GM23338 (cell line): ENCODE measurements at regions not wholly inside any gene's neighbourhood (a gene's known extent, or its start where the extent isn't known, plus 50 kb on each side); places are given as distances from the start of the nearest gene placed in this dataset.

Source experiments
- ATAC-seq: fragments of 200-7000 bp; cut with Tn5 transposase; 3 replicates; pipeline ENCODE4 v1.9.1; 2020
- DNase-seq: peaks from one replicate; pipeline ENCODE4 v3.0.0-alpha.2; 2015; ENCODE audit warnings: low spot score
- H2AFZ ChIP-seq: fragments of 200-600 bp; sonication (generic); 2 replicates; pipeline ENCODE4 v1.8.0; 2016; ENCODE audit warnings: antibody characterized with exemption, mild to moderate bottlenecking, moderate library complexity
- H3F3A ChIP-seq: fragments of 200-600 bp; sonication (generic); replicated peaks from 2 replicates; pipeline ENCODE4 v1.8.0; 2017; ENCODE audit warnings: antibody characterized with exemption, mixed run types, low read depth
- H3K27ac ChIP-seq: fragments of 200-600 bp; sonication (generic); 2 replicates; pipeline ENCODE4 v1.6.1; 2016; ENCODE audit warnings: low read depth
- H3K27me3 ChIP-seq: fragments of 200-600 bp; sonication (generic); 2 replicates; pipeline ENCODE4 v1.8.0; 2016; ENCODE audit warnings: mild to moderate bottlenecking, mixed run types, moderate library complexity; ENCODE audit not compliant: insufficient read depth
- H3K36me3 ChIP-seq: fragments of 200-600 bp; sonication (generic); 2 replicates; pipeline ENCODE4 v1.8.0; 2016; ENCODE audit warnings: mild to moderate bottlenecking; ENCODE audit not compliant: insufficient read depth
- H3K4me1 ChIP-seq: fragments of 200-600 bp; sonication (generic); 2 replicates; pipeline ENCODE4 v1.8.0; 2016; ENCODE audit warnings: mild to moderate bottlenecking, moderate library complexity; ENCODE audit not compliant: insufficient read depth
- H3K4me2 ChIP-seq: fragments of 200-600 bp; sonication (generic); 2 replicates; pipeline ENCODE4 v1.7.1; 2017; ENCODE audit warnings: mixed run types
- H3K4me3 ChIP-seq: fragments of 200-600 bp; sonication (generic); 2 replicates; pipeline ENCODE4 v1.6.1; 2016; ENCODE audit warnings: mixed run types
- H3K79me2 ChIP-seq: fragments of 200-600 bp; sonication (generic); replicated peaks from 2 replicates; pipeline ENCODE4 v1.8.0; 2017; ENCODE audit warnings: mild to moderate bottlenecking; ENCODE audit not compliant: insufficient read depth
- H3K9me2 ChIP-seq: fragments of 200-600 bp; sonication (generic); 2 replicates; pipeline ENCODE4 v1.8.0; 2017; ENCODE audit not compliant: insufficient read depth
- H4K20me1 ChIP-seq: fragments of 200-600 bp; sonication (generic); replicated peaks from 2 replicates; pipeline ENCODE4 v1.8.0; 2017; ENCODE audit warnings: mild to moderate bottlenecking; ENCODE audit not compliant: insufficient read depth
- H3K27ac Mint-ChIP-seq: 2 replicates; pipeline ENCODE4 v1.8.0; 2020; ENCODE audit warnings: inconsistent platforms, mild to moderate bottlenecking, moderate library complexity, mixed read lengths
- H3K27me3 Mint-ChIP-seq: 3 replicates; pipeline ENCODE4 v1.8.0; 2022; ENCODE audit warnings: low read depth, mild to moderate bottlenecking, moderate library complexity, mixed read lengths, inconsistent platforms; ENCODE audit not compliant: insufficient read depth, poor library complexity
- H3K36me3 Mint-ChIP-seq: 3 replicates; pipeline ENCODE4 v1.8.0; 2021; ENCODE audit warnings: low read depth, mild to moderate bottlenecking, inconsistent platforms, moderate library complexity, mixed read lengths
- H3K4me1 Mint-ChIP-seq: 3 replicates; pipeline ENCODE4 v1.8.0; 2020; ENCODE audit warnings: mild to moderate bottlenecking, inconsistent platforms, mixed read lengths
- H3K4me3 Mint-ChIP-seq: 3 replicates; pipeline ENCODE4 v1.8.0; 2021; ENCODE audit warnings: moderate library complexity, mild to moderate bottlenecking, inconsistent platforms, mixed read lengths
- H3K9me3 Mint-ChIP-seq: 3 replicates; pipeline ENCODE4 v1.8.0; 2020; ENCODE audit warnings: moderate library complexity, mild to moderate bottlenecking, inconsistent platforms, mixed read lengths
- CREB1 ChIP-seq: fragments of 250-450 bp; sonication (Bioruptor Pico); IDR thresholded peaks from 2 replicates; pipeline ENCODE4 v1.5.0; 2020; ENCODE audit warnings: low read depth, mild to moderate bottlenecking, moderate library complexity
- EZH2 ChIP-seq: fragments of 200-600 bp; sonication (generic); IDR thresholded peaks from one replicate; pipeline ENCODE4 v1.8.0; 2017; ENCODE audit warnings: antibody characterized with exemption, mild to moderate bottlenecking, low read depth; ENCODE audit not compliant: unreplicated experiment
- EZH2phosphoT487 ChIP-seq: fragments of 200-600 bp; sonication (generic); IDR thresholded peaks from one replicate; pipeline ENCODE4 v1.8.1; 2018; ENCODE audit warnings: antibody characterized with exemption; ENCODE audit not compliant: unreplicated experiment
- JUNB ChIP-seq: IDR thresholded peaks from one replicate; pipeline ENCODE4 v1.6.1; 2016; ENCODE audit warnings: antibody characterized with exemption; ENCODE audit not compliant: unreplicated experiment
- NANOG ChIP-seq: IDR thresholded peaks from 2 replicates; pipeline ENCODE4 v1.6.1; 2016; ENCODE audit warnings: antibody characterized with exemption, borderline replicate concordance
- POLR2AphosphoS5 ChIP-seq: IDR thresholded peaks from 2 replicates; pipeline ENCODE4 v1.6.1; 2016; ENCODE audit warnings: antibody characterized with exemption, low read depth
- STAT1 ChIP-seq: IDR thresholded peaks from one replicate; pipeline ENCODE4 v1.6.1; 2016; ENCODE audit warnings: antibody characterized with exemption; ENCODE audit not compliant: unreplicated experiment
- ZNF114 ChIP-seq: fragments of 250-450 bp; sonication (Bioruptor Pico); IDR thresholded peaks from 2 replicates; pipeline ENCODE4 v1.5.0; 2020; ENCODE audit warnings: mild to moderate bottlenecking, moderate library complexity
- ZNF331 ChIP-seq: fragments of 250-450 bp; sonication (Bioruptor Pico); IDR thresholded peaks from 2 replicates; pipeline ENCODE4 v1.5.0; 2020; ENCODE audit warnings: low read depth, mild to moderate bottlenecking, moderate library complexity
- TF ChIP-seq, protein P1 (sequence below): IDR thresholded peaks from 2 replicates; pipeline ENCODE4 v1.6.1; 2016; ENCODE audit warnings: antibody characterized with exemption
- TF ChIP-seq, protein P2 (sequence below): IDR thresholded peaks from one replicate; pipeline ENCODE4 v1.6.1; 2018; ENCODE audit warnings: antibody characterized with exemption; ENCODE audit not compliant: unreplicated experiment
- TF ChIP-seq, protein P3 (sequence below), 2 experiments: fragments of 200-600 bp in 1 of 2; sonication (generic) in 1 of 2; conservative IDR thresholded peaks; 2 replicates each; pipeline versions ENCODE4 v1.5.1 to v1.6.1; 2016 to 2017; ENCODE audit warnings: antibody characterized with exemption in 2 of 2, low read depth in 2 of 2, mild to moderate bottlenecking in 2 of 2, moderate library complexity in 1 of 2

DNA sequence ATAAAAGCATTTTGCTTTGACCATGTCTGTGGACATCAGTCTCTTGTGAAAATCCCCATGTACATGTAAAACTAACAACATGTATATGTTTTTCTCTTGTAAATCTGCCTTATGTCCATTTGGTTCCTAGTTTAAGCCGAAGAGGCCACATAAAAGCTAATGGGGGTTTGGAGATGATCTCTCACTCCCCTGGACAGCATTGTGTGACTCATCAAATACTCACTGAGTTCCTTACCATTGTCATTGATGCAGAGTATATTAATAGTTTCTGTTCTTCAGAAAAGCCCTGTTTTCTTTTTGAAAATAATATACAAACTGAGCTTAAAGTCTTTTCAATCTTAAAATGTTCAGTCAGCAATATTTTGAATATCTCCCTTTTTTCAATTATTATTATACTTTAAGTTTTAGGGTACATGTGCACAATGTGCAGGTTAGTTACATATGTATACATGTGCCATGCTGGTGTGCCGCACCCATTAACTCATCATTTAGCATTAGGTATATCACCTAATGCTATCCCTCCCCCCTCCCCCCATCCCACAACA, 536.7 kb upstream of the HTR2A start:
- no peaks in the 10 kb centered on the region for H3K27me3 Mint-ChIP-seq
- H3K4me3 Mint-ChIP-seq = no peak overlapping the region

DNA sequence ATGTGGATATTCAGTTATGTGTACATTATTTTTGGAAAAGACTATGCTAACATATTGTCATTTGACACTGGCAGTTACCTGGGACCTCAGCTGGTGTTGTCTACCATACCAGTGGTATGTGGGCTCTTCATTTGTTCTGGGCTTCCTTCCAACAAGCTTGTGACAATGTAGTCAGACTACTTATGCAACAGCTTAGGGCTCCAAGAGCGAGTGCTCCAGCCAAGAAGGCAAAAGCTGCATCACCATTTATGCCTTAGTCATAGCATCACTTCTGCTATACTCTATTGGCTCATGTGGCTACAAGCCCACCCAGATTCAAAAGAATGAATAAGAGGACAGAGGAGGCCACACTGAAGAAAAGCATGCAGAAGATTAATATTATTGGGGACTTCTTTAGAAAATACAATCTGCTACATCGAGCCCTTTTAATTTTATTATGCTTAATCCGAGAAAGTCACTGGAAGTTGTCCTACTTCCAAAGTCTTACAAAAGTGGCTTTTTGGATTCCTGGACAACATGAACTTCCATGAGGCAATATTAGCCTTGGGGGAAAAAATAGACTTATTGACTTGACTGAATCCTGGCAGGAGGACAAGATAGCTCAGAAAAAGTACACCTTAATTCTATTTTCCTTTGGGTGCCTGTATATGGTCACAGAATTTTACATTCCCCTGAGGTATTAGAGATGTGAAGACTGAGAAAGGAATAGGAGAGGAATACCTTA, 529.4 kb upstream of the HTR2A start:
- Mint-ChIP-seq H3K4me1 (no peaks in the 10 kb centered on the region), H3K27ac (no peak overlapping the region), H3K27me3 (peaks cover 4% of the 10 kb centered on the region), H3K9me3 (no peaks in the 10 kb centered on the region), H3K36me3 (no peaks in the 10 kb centered on the region), H3K4me3 (no peak overlapping the region)
- H3F3A ChIP-seq = no peaks in the 10 kb centered on the region
- no peaks in the 10 kb centered on the region for H3K79me2 ChIP-seq
- DNase-seq (no peak), ATAC-seq (no peak)
- no peak overlapping the region for H3K27ac ChIP-seq
- no peak overlapping the region for H3K4me2 ChIP-seq
- TF ChIP-seq EZH2 (no peak), EZH2phosphoT487 (no peak), CREB1 (CRISPR knock-in tag) (no peak), JUNB (no peak), ZNF114 (CRISPR knock-in tag) (no peak), ZNF331 (CRISPR knock-in tag) (no peak), POLR2AphosphoS5 (no peak), NANOG (no peak), STAT1 (no peak)
- TF ChIP-seq, protein P1, sequence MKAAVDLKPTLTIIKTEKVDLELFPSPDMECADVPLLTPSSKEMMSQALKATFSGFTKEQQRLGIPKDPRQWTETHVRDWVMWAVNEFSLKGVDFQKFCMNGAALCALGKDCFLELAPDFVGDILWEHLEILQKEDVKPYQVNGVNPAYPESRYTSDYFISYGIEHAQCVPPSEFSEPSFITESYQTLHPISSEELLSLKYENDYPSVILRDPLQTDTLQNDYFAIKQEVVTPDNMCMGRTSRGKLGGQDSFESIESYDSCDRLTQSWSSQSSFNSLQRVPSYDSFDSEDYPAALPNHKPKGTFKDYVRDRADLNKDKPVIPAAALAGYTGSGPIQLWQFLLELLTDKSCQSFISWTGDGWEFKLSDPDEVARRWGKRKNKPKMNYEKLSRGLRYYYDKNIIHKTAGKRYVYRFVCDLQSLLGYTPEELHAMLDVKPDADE = no peak
- TF ChIP-seq, protein P2, sequence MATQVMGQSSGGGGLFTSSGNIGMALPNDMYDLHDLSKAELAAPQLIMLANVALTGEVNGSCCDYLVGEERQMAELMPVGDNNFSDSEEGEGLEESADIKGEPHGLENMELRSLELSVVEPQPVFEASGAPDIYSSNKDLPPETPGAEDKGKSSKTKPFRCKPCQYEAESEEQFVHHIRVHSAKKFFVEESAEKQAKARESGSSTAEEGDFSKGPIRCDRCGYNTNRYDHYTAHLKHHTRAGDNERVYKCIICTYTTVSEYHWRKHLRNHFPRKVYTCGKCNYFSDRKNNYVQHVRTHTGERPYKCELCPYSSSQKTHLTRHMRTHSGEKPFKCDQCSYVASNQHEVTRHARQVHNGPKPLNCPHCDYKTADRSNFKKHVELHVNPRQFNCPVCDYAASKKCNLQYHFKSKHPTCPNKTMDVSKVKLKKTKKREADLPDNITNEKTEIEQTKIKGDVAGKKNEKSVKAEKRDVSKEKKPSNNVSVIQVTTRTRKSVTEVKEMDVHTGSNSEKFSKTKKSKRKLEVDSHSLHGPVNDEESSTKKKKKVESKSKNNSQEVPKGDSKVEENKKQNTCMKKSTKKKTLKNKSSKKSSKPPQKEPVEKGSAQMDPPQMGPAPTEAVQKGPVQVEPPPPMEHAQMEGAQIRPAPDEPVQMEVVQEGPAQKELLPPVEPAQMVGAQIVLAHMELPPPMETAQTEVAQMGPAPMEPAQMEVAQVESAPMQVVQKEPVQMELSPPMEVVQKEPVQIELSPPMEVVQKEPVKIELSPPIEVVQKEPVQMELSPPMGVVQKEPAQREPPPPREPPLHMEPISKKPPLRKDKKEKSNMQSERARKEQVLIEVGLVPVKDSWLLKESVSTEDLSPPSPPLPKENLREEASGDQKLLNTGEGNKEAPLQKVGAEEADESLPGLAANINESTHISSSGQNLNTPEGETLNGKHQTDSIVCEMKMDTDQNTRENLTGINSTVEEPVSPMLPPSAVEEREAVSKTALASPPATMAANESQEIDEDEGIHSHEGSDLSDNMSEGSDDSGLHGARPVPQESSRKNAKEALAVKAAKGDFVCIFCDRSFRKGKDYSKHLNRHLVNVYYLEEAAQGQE = no peak
- TF ChIP-seq, protein P3, sequence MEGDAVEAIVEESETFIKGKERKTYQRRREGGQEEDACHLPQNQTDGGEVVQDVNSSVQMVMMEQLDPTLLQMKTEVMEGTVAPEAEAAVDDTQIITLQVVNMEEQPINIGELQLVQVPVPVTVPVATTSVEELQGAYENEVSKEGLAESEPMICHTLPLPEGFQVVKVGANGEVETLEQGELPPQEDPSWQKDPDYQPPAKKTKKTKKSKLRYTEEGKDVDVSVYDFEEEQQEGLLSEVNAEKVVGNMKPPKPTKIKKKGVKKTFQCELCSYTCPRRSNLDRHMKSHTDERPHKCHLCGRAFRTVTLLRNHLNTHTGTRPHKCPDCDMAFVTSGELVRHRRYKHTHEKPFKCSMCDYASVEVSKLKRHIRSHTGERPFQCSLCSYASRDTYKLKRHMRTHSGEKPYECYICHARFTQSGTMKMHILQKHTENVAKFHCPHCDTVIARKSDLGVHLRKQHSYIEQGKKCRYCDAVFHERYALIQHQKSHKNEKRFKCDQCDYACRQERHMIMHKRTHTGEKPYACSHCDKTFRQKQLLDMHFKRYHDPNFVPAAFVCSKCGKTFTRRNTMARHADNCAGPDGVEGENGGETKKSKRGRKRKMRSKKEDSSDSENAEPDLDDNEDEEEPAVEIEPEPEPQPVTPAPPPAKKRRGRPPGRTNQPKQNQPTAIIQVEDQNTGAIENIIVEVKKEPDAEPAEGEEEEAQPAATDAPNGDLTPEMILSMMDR (conservative IDR thresholded peaks at IDR 0.05; ENCODE audit: low read depth in 2 of 2) = no peak
- no peaks in the 10 kb centered on the region for H3K27me3 ChIP-seq
- no peaks in the 10 kb centered on the region for H3K36me3 ChIP-seq
- H3K4me3 ChIP-seq = no peak overlapping the region
- H3K4me1 ChIP-seq = no peaks in the 10 kb centered on the region
- no peaks in the 10 kb centered on the region for H3K9me2 ChIP-seq
- H4K20me1 ChIP-seq = no peaks in the 10 kb centered on the region
- H2AFZ ChIP-seq = no peak overlapping the region

More for the DNA sequence above, 536.7 kb upstream of the HTR2A start:
- H3K4me3 ChIP-seq = no peak overlapping the region
- Mint-ChIP-seq H3K4me1 (no peaks in the 10 kb centered on the region), H3K9me3 (peaks cover 13% of the 10 kb centered on the region), H3K27ac (no peak overlapping the region), H3K36me3 (no peaks in the 10 kb centered on the region; the same call in 2 of the 3 replicates)
- ATAC-seq (no peak), DNase-seq (no peak)
- no peaks in the 10 kb centered on the region for H3K79me2 ChIP-seq
- no peak overlapping the region for H3K4me2 ChIP-seq
- H3K4me1 ChIP-seq = no peaks in the 10 kb centered on the region
- no peaks in the 10 kb centered on the region for H3F3A ChIP-seq
- TF ChIP-seq STAT1 = no peak
- H3K36me3 ChIP-seq = 0 out of 2 replicates have a peak, but pooled peaks cover 3% of the 10 kb centered on the region
- H3K9me2 ChIP-seq = 0 out of 2 replicates have a peak, but pooled peaks cover 7% of the 10 kb centered on the region
- H3K27me3 ChIP-seq = no peaks in the 10 kb centered on the region
- no peak overlapping the region for H2AFZ ChIP-seq
- no peak overlapping the region for H3K27ac ChIP-seq
- H4K20me1 ChIP-seq = no peaks in the 10 kb centered on the region
